Activated CD8-positive, alpha-beta T cell treated with anti-CD3 and anti-CD28 coated beads for 36 hours (primary cell): ENCODE measurements at regions not wholly inside any gene's neighbourhood (a gene's known extent, or its start where the extent isn't known, plus 50 kb on each side); places are given as distances from the start of the nearest gene placed in this dataset.

Experiments
- ATAC-seq: fragments of 200-7000 bp; cut with Tn5 transposase; one replicate; pipeline ENCODE4 v1.10.0; 2021; ENCODE audit warnings: mild to moderate bottlenecking, moderate library complexity
- CTCF ChIA-PET: fragments of 350-600 bp; sonication (Branson Sonifier 250); formaldehyde crosslinking; loops from one replicate; lab custom pipeline; 2021; ENCODE audit warnings: antibody characterized with exemption; lab: Charles Lee
- POLR2A ChIA-PET: fragments of 350-600 bp; sonication (Branson Sonifier 250); formaldehyde crosslinking; loops from one replicate; lab custom pipeline; 2021; ENCODE audit warnings: antibody characterized with exemption; lab: Charles Lee
- DNase-seq: peaks from one replicate; pipeline ENCODE4 v3.0.0-alpha.2; 2020
- H3K27ac Mint-ChIP-seq: one replicate; pipeline ENCODE4 v1.8.0; 2021; ENCODE audit warnings: mild to moderate bottlenecking, mixed read lengths
- H3K27me3 Mint-ChIP-seq: one replicate; pipeline ENCODE4 v1.8.0; 2021; ENCODE audit warnings: mixed read lengths
- H3K36me3 Mint-ChIP-seq: one replicate; pipeline ENCODE4 v1.8.0; 2021; ENCODE audit warnings: low read depth, mixed read lengths
- H3K4me1 Mint-ChIP-seq: one replicate; pipeline ENCODE4 v1.8.0; 2021; ENCODE audit warnings: low read depth, mixed read lengths
- H3K4me3 Mint-ChIP-seq: one replicate; pipeline ENCODE4 v1.8.0; 2021; ENCODE audit warnings: mild to moderate bottlenecking, moderate library complexity, mixed read lengths
- H3K9me3 Mint-ChIP-seq: one replicate; pipeline ENCODE4 v1.8.0; 2021; ENCODE audit warnings: mixed read lengths
- CTCF ChIP-seq: fragments of 200-600 bp; IDR thresholded peaks from one replicate; pipeline ENCODE4 v1.8.0; 2022; ENCODE audit warnings: antibody characterized with exemption, mild to moderate bottlenecking
- intact Hi-C: fragments of 100-400 bp; cut with micrococcal nuclease; formaldehyde crosslinking; loops from one replicate; pipeline ENCODE4 v1.10.0; 2022

- no peaks in the 10 kb centered on the region for H3K27me3 Mint-ChIP-seq
- no peak overlapping the region for H3K4me3 Mint-ChIP-seq
- H3K27ac Mint-ChIP-seq = no peak overlapping the region
- no peaks in the 10 kb centered on the region for H3K9me3 Mint-ChIP-seq
- no peak for TF ChIP-seq CTCF
- H3K4me1 Mint-ChIP-seq = no peaks in the 10 kb centered on the region
- H3K36me3 Mint-ChIP-seq = no peaks in the 10 kb centered on the region
- no peak for ATAC-seq
- intact Hi-C loops = no loop called here
- CTCF ChIA-PET = no interaction called here
- no peak for DNase-seq
- POLR2A ChIA-PET = no interaction called here
Observed at GRCh38 chr2:118677546-118677945, 169.9 kb downstream of the EN1 start.

GRCh38 chr2:118675531-118675930, 171.9 kb downstream of the EN1 start:
- POLR2A ChIA-PET = no interaction called here
- Mint-ChIP-seq H3K4me1 (no peaks in the 10 kb centered on the region), H3K4me3 (no peak overlapping the region), H3K36me3 (no peaks in the 10 kb centered on the region), H3K27me3 (no peaks in the 10 kb centered on the region), H3K9me3 (no peaks in the 10 kb centered on the region), H3K27ac (no peak overlapping the region)
- no peak for ATAC-seq
- TF ChIP-seq CTCF = no peak
- no peak for DNase-seq
- CTCF ChIA-PET = interaction anchor here (1.7 kb wide), 1 partner anchor 180 kb away, joined by 4 read pairs; no protein-coding TSS in a partner anchor
- intact Hi-C loops = no loop called here

GRCh38 chr2:118672571-118673158, 174.8 kb downstream of the EN1 start:
- no peak for TF ChIP-seq CTCF
- CTCF ChIA-PET = no interaction called here
- Mint-ChIP-seq H3K4me3 (no peak overlapping the region), H3K36me3 (no peaks in the 10 kb centered on the region), H3K9me3 (no peaks in the 10 kb centered on the region), H3K27ac (no peak overlapping the region), H3K4me1 (no peaks in the 10 kb centered on the region), H3K27me3 (peaks cover 3% of the 10 kb centered on the region)
- no peak for ATAC-seq
- POLR2A ChIA-PET = no interaction called here
- DNase-seq = no peak
- intact Hi-C loops = no loop called here

GRCh38 chr2:118671701-118672454, 175.6 kb downstream of the EN1 start:
- ChIA-PET POLR2A (no interaction called here), CTCF (no interaction called here)
- Mint-ChIP-seq H3K9me3 (no peaks in the 10 kb centered on the region), H3K4me1 (no peaks in the 10 kb centered on the region), H3K36me3 (no peaks in the 10 kb centered on the region), H3K27me3 (peaks cover 3% of the 10 kb centered on the region), H3K4me3 (no peak overlapping the region), H3K27ac (no peak overlapping the region)
- ATAC-seq = no peak
- intact Hi-C loops = no loop called here
- TF ChIP-seq CTCF = no peak
- DNase-seq = no peak

GRCh38 chr2:118670838-118671237, 176.6 kb downstream of the EN1 start:
- H3K27ac Mint-ChIP-seq = no peak overlapping the region
- H3K9me3 Mint-ChIP-seq = no peaks in the 10 kb centered on the region
- no peaks in the 10 kb centered on the region for H3K36me3 Mint-ChIP-seq
- POLR2A ChIA-PET = no interaction called here
- no peak for DNase-seq
- ATAC-seq = no peak
- no peaks in the 10 kb centered on the region for H3K4me1 Mint-ChIP-seq
- TF ChIP-seq CTCF = no peak
- peaks cover 3% of the 10 kb centered on the region for H3K27me3 Mint-ChIP-seq
- CTCF ChIA-PET = interaction anchor here (1.6 kb wide), 1 partner anchor 211 kb away, joined by 3 read pairs; no protein-coding TSS in a partner anchor
- intact Hi-C loops = no loop called here
- H3K4me3 Mint-ChIP-seq = no peak overlapping the region
